ENCODE measurements at regions not wholly inside any gene's neighbourhood (a gene's known extent, or its start where the extent isn't known, plus 50 kb on each side); places are given as distances from the start of the nearest gene placed in this dataset.
A peak's percentile ranks its signal among the peaks of the same experiment; 100 is the strongest.

DNA sequence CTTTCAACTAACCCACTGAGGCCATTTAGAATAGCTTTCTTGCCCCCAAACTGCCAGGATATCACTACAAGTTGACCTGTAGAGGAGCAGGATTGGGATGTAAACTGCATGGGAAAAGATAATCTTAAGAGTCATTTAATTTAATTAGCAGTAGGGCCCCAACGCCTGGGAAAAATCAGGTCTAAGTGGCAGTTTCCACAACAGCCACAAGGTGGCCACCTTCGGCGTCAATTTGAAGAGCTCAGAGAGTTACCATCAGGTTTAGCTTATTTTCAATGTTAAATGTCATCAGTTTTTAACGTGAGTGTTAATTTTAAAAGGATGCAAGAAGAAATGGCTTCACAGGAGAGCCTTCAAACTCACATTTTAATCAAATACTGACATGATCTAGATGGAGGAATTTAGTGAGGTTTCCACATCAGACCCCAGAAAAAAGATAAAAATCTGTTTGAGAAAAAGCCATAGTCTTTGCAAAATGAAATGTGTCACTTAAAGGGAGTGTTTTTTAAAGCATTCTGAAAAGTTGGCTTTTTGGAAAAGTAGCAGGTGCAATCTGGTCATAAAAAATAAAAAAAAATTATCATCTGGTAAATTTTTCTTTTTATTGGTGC, 77.3 kb upstream of the UPP2 start:
- no peak overlapping the region for H3K4me3 ChIP-seq (ENCODE audit: low read depth, low read length)
- TF ChIP-seq, protein P1, sequence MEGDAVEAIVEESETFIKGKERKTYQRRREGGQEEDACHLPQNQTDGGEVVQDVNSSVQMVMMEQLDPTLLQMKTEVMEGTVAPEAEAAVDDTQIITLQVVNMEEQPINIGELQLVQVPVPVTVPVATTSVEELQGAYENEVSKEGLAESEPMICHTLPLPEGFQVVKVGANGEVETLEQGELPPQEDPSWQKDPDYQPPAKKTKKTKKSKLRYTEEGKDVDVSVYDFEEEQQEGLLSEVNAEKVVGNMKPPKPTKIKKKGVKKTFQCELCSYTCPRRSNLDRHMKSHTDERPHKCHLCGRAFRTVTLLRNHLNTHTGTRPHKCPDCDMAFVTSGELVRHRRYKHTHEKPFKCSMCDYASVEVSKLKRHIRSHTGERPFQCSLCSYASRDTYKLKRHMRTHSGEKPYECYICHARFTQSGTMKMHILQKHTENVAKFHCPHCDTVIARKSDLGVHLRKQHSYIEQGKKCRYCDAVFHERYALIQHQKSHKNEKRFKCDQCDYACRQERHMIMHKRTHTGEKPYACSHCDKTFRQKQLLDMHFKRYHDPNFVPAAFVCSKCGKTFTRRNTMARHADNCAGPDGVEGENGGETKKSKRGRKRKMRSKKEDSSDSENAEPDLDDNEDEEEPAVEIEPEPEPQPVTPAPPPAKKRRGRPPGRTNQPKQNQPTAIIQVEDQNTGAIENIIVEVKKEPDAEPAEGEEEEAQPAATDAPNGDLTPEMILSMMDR (IDR thresholded peaks at IDR 0.05; ENCODE audit: low read depth, low read length), result peak; percentile 80

GRCh38 chr2:158022888-158023287, 78.8 kb upstream of the UPP2 start:
- TF ChIP-seq, protein P1 (IDR thresholded peaks at IDR 0.05; ENCODE audit: low read depth, low read length), result no peak
- H3K4me3 ChIP-seq (ENCODE audit: low read depth, low read length), result no peak overlapping the region

DNA sequence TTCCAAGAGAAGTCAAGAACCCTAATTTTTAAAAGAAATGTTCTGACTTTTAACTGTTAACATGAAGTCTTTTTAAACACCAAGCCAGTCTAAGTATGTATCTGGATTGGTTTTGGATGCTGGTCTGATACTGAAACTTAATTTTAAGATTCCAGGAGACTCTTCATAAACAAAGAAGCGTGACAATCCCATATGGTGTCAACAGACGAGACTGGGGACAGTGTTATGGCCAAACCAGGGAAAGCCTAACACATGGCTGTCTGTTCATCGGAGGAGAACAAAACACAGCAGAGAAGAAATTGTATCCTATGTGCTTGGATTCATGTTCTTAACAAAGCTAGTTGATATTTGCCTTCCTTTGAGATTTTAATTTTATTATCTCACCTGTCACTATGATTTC, 80.5 kb upstream of the UPP2 start:
- H3K4me3 ChIP-seq (ENCODE audit: low read depth, low read length), result no peak overlapping the region
- TF ChIP-seq, protein P1 (IDR thresholded peaks at IDR 0.05; ENCODE audit: low read depth, low read length), result no peak

DNA sequence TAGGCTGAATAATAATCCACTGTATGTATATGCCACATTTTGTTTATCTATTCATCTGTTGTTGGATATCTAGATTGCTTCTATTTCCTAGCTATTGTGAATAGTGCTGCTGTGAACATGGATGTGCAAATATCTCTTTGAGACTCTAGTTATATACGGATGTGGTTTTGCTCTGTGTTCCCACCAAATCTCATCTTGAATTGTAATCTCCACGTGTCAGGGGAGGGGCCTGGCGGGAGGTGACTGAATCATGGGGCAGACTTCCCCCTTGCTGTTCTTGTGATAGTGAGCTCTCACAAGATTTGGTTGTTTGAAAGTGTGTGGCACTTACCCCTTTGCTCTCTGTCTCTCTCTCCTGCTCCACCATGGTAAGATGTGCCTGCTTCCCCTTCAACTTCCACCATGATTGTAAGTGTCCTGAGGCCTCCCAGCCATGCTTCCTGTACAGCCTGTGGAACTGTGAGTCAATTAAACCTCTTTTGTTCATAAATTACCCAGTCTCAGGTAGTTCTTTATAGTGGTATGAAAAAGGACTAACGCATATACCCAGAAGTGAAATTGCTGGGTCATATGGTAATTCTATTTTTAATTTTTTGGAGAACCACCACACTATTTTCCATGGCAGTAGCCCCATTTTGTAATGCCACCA, 86.1 kb upstream of the UPP2 start:
- TF ChIP-seq, protein P1 (IDR thresholded peaks at IDR 0.05; ENCODE audit: low read depth, low read length), result no peak
- no peak overlapping the region for H3K4me3 ChIP-seq (ENCODE audit: low read depth, low read length)

GRCh38 chr2:158013891-158014290, 87.8 kb upstream of the UPP2 start:
- TF ChIP-seq, protein P1 (IDR thresholded peaks at IDR 0.05; ENCODE audit: low read depth, low read length), result no peak
- H3K4me3 ChIP-seq (ENCODE audit: low read depth, low read length), result no peak overlapping the region

GRCh38 chr2:158011055-158011771, 90.5 kb upstream of the UPP2 start:
- TF ChIP-seq, protein P1 (IDR thresholded peaks at IDR 0.05; ENCODE audit: low read depth, low read length), result no peak
- no peak overlapping the region for H3K4me3 ChIP-seq (ENCODE audit: low read depth, low read length)

DNA sequence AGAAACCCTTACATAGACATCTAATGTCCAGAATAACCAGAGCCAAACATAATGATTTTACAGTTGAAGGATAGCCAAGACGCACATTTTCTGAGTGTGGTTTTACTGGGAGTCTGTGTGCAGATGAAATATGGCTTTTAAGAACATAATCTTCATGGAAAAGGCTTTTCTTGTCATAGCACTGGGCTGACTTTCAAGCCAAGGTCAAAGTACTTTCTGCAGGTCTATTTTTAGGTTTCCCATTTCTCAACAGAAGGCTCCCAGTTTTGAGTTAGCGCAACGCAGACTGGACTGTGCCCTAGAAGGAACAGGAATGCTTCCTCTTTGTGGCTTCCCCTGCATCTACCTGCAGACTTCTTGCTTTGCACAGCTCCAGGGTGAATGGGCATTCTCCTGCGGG, 92.3 kb upstream of the UPP2 start:
- TF ChIP-seq, protein P1 (IDR thresholded peaks at IDR 0.05; ENCODE audit: low read depth, low read length), result no peak
- H3K4me3 ChIP-seq (ENCODE audit: low read depth, low read length), result no peak overlapping the region

All from WI38 (cell line).